Neural crest cell (in vitro differentiated cells): ENCODE measurements at regions not wholly inside any gene's neighbourhood (a gene's known extent, or its start where the extent isn't known, plus 50 kb on each side); places are given as distances from the start of the nearest gene placed in this dataset.

ENCODE experiments used
- DNase-seq: peaks from one replicate; pipeline ENCODE4 v3.0.0; 2021; ENCODE audit warnings: low read depth, mixed read lengths, low spot score
- H3K27ac Mint-ChIP-seq: one replicate; pipeline ENCODE4 v1.8.0; 2021; ENCODE audit warnings: mild to moderate bottlenecking, mixed read lengths; ENCODE audit not compliant: unreplicated experiment
- H3K27me3 Mint-ChIP-seq: 2 replicates; pipeline ENCODE4 v1.8.0; 2021; ENCODE audit warnings: low read depth, mild to moderate bottlenecking, mixed read lengths
- H3K36me3 Mint-ChIP-seq: 2 replicates; pipeline ENCODE4 v1.8.0; 2021; ENCODE audit warnings: low read depth, mild to moderate bottlenecking, mixed read lengths
- H3K4me1 Mint-ChIP-seq: 2 replicates; pipeline ENCODE4 v1.8.0; 2021; ENCODE audit warnings: mixed read lengths
- H3K4me3 Mint-ChIP-seq: one replicate; pipeline ENCODE4 v1.8.0; 2021; ENCODE audit warnings: mild to moderate bottlenecking, mixed read lengths
- H3K9me3 Mint-ChIP-seq: 2 replicates; pipeline ENCODE4 v1.8.0; 2021; ENCODE audit warnings: mixed read lengths
- CTCF ChIP-seq: fragments of 200-600 bp; sonication (generic); conservative IDR thresholded peaks from 2 replicates; pipeline ENCODE4 v1.5.0; 2021; ENCODE audit warnings: antibody characterized with exemption, mild to moderate bottlenecking

GRCh38 chr2:118197011-118197675 lies 108.9 kb downstream of the INSIG2 start:
- no peak for TF ChIP-seq CTCF
- H3K36me3 Mint-ChIP-seq: no peaks in the 10 kb centered on the region
- H3K4me1 Mint-ChIP-seq: no peaks in the 10 kb centered on the region
- H3K27ac Mint-ChIP-seq: no peak overlapping the region
- no peaks in the 10 kb centered on the region for H3K9me3 Mint-ChIP-seq
- peaks cover 3% of the 10 kb centered on the region for H3K27me3 Mint-ChIP-seq
- no peak overlapping the region for H3K4me3 Mint-ChIP-seq
- DNase-seq: no peak

- H3K4me1 Mint-ChIP-seq: peaks cover 15% of the 10 kb centered on the region
- TF ChIP-seq CTCF: no peak
- H3K9me3 Mint-ChIP-seq: no peaks in the 10 kb centered on the region
- H3K27me3 Mint-ChIP-seq: no peaks in the 10 kb centered on the region
- no peak for DNase-seq
- H3K27ac Mint-ChIP-seq: no peak overlapping the region
- H3K36me3 Mint-ChIP-seq: no peaks in the 10 kb centered on the region
- no peak overlapping the region for H3K4me3 Mint-ChIP-seq
Observed at GRCh38 chr2:118190474-118190873, 102.2 kb downstream of the INSIG2 start.

GRCh38 chr2:118186858-118187254 lies 98.6 kb downstream of the INSIG2 start:
- Mint-ChIP-seq H3K4me1 (peaks cover 30% of the 10 kb centered on the region), H3K27me3 (no peaks in the 10 kb centered on the region), H3K27ac (peak overlapping the region; percentile 99), H3K36me3 (no peaks in the 10 kb centered on the region), H3K4me3 (peak overlapping the region; percentile 86), H3K9me3 (no peaks in the 10 kb centered on the region)
- TF ChIP-seq CTCF: no peak
- DNase-seq: no peak

GRCh38 chr2:118186110-118186857 lies 98.0 kb downstream of the INSIG2 start:
- peak overlapping the region; percentile 86 for H3K4me3 Mint-ChIP-seq
- TF ChIP-seq CTCF: peak; percentile 25
- no peaks in the 10 kb centered on the region for H3K36me3 Mint-ChIP-seq
- H3K27me3 Mint-ChIP-seq: no peaks in the 10 kb centered on the region
- peak; percentile 74 for DNase-seq
- peaks cover 30% of the 10 kb centered on the region for H3K4me1 Mint-ChIP-seq
- peak overlapping the region; percentile 99 for H3K27ac Mint-ChIP-seq
- no peaks in the 10 kb centered on the region for H3K9me3 Mint-ChIP-seq

GRCh38 chr2:118185210-118186109 lies 97.2 kb downstream of the INSIG2 start:
- Mint-ChIP-seq H3K9me3 (no peaks in the 10 kb centered on the region), H3K36me3 (no peaks in the 10 kb centered on the region), H3K27ac (peak overlapping the region; percentile 99), H3K4me1 (peaks cover 30% of the 10 kb centered on the region), H3K27me3 (no peaks in the 10 kb centered on the region), H3K4me3 (peak overlapping the region; percentile 86)
- DNase-seq: peak; percentile 36
- no peak for TF ChIP-seq CTCF
